CD4-positive, alpha-beta T cell treated with Interleukin-21 for 1 hour (primary cell): ENCODE measurements at regions not wholly inside any gene's neighbourhood (a gene's known extent, or its start where the extent isn't known, plus 50 kb on each side); places are given as distances from the start of the nearest gene placed in this dataset.

ENCODE experiments used
- DNase-seq: peaks from one replicate; pipeline ENCODE4 v3.0.0-alpha.2; 2020

GRCh38 chr5:93158841-93159240, 422.2 kb downstream of the NR2F1-AS1 start:
- DNase-seq, result no peak

GRCh38 chr5:93156566-93156965, 424.5 kb downstream of the NR2F1-AS1 start:
- no peak for DNase-seq

- no peak for DNase-seq
Measured at GRCh38 chr5:93154535-93154934, 426.5 kb downstream of the NR2F1-AS1 start.

GRCh38 chr5:93153461-93153860, 427.6 kb downstream of the NR2F1-AS1 start:
- no peak for DNase-seq

- DNase-seq, result no peak
Measured at GRCh38 chr5:93151896-93152295, 429.1 kb downstream of the NR2F1-AS1 start.

- DNase-seq, result no peak
Measured at GRCh38 chr5:93151121-93151520, 429.9 kb downstream of the NR2F1-AS1 start.

- no peak for DNase-seq
Measured at GRCh38 chr5:93150311-93151012, 430.6 kb downstream of the NR2F1-AS1 start.

GRCh38 chr5:93145767-93146166, 435.3 kb downstream of the NR2F1-AS1 start:
- DNase-seq, result no peak

- DNase-seq, result no peak
Measured at GRCh38 chr5:93145019-93145418, 436.0 kb downstream of the NR2F1-AS1 start.

GRCh38 chr5:93141969-93142368, 439.1 kb downstream of the NR2F1-AS1 start:
- DNase-seq, result no peak

- no peak for DNase-seq
Measured at GRCh38 chr5:93130624-93131490, 450.2 kb downstream of the NR2F1-AS1 start.

- no peak for DNase-seq
Measured at GRCh38 chr5:93126634-93127033, 454.4 kb downstream of the NR2F1-AS1 start.

GRCh38 chr5:93123127-93123526, 457.9 kb downstream of the NR2F1-AS1 start:
- no peak for DNase-seq

- no peak for DNase-seq
Measured at GRCh38 chr5:93122446-93122845, 458.6 kb downstream of the NR2F1-AS1 start.

GRCh38 chr5:93120771-93121170, 460.2 kb downstream of the NR2F1-AS1 start:
- DNase-seq, result no peak

GRCh38 chr5:93120051-93120450, 461.0 kb downstream of the NR2F1-AS1 start:
- DNase-seq, result no peak

- DNase-seq, result no peak
Measured at GRCh38 chr5:93117751-93118531, 463.1 kb downstream of the NR2F1-AS1 start.

GRCh38 chr5:93107805-93108520, 473.1 kb downstream of the NR2F1-AS1 start:
- DNase-seq, result no peak

GRCh38 chr5:93107141-93107540, 473.9 kb downstream of the NR2F1-AS1 start:
- DNase-seq, result no peak

- DNase-seq, result no peak
Measured at GRCh38 chr5:93101661-93102060, 479.4 kb downstream of the NR2F1-AS1 start.

- DNase-seq, result no peak
Measured at GRCh38 chr5:93100976-93101375, 480.0 kb downstream of the NR2F1-AS1 start.

GRCh38 chr5:93100428-93100827, 480.6 kb downstream of the NR2F1-AS1 start:
- DNase-seq, result no peak

GRCh38 chr5:93099902-93100347, 481.1 kb downstream of the NR2F1-AS1 start:
- no peak for DNase-seq
